DMS 273 (cell line): ENCODE measurements at regions not wholly inside any gene's neighbourhood (a gene's known extent, or its start where the extent isn't known, plus 50 kb on each side); places are given as distances from the start of the nearest gene placed in this dataset.

ENCODE experiments used
- DNase-seq: peaks from one replicate; lab custom pipeline; 2025; ENCODE audit not compliant: unreplicated experiment; lab: John Stamatoyannopoulos, UW

DNA sequence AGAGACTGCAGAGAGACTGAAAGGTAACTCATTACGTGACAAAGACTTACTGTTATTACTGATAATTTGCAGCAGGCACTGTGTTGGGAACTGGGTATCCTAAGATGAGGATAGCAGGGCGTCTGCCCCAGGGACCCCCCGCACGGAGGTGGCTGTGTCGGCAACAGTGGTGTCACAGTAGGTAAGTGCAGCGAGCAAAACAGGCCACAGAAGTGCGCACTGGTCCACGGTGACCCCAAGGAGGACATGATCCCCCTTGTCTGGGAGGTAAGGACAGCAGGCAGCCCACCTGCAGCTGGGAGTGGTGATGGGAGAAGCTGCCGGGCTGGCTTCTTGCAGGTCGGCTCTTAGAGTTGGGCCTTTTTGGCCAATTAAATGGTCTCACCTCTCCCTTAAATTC, 82.9 kb downstream of the FAM43A start:
- DNase-seq, result no peak

DNA sequence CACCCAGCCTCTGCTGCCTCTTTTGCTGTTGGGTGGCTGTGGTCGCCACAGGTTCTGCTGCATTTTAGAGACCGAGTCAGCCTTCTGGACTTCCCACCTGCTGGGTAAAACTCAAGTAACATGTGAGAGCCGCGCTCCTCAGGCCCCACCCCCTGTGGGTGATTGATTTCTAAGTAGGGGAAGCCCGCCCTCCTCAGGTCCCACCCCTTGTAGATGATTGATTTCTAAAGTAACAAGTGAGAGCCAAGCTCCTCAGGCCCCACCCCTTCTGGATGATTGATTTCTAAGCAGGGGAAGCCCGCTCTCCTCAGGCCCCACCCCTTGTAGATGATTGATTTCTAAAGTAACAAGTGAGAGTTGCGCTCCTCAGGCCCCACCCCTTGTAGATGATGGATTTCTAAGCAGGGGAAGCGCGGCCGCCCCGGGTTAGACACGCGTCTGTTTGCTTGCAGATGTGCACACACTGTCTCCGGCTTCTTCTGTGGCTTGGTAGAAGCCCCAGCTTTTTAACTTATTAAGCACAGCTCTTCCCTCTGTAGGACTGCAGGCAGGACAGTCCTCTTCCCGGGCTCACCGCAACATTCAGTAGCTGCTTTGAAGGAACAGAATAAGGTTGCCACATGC, 83.4 kb downstream of the FAM43A start:
- peak; percentile 100 for DNase-seq

DNA sequence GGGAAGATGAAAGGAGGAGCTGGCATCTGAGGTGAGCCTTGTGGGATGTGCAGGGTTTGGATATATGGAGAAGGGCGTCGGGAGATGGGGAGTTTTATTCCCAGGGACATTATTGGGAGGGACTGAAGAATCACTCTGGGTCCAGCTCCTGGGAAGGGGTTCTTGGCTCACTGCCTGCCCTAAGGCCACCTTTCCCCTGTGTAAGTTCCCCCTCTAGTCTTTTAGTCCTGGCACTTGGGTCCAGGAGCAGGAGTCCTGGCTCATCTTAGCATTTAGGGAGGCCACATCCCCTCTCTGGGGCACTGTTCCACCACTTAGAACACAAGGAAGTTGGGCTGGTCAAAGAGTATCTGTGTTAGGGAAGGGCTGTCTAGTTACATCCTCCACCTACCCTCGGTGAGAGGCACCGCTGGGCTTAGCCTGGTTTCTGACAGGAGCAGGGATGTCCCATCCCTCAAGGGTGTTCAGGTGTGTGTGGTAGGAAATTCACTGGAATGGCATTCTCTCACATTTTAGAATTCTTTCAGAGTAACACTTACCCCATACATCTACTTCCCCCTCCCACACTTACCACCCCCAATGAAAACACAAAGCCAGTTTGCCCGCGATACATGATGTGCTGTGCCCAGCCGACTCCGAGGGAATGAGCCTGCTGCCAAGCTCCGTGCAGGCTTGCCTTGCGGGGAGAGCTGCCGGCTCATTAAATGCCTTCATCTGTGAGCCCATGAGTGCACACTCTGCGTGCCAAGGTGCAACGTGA, 86.7 kb downstream of the FAM43A start:
- peak; percentile 56 for DNase-seq

DNA sequence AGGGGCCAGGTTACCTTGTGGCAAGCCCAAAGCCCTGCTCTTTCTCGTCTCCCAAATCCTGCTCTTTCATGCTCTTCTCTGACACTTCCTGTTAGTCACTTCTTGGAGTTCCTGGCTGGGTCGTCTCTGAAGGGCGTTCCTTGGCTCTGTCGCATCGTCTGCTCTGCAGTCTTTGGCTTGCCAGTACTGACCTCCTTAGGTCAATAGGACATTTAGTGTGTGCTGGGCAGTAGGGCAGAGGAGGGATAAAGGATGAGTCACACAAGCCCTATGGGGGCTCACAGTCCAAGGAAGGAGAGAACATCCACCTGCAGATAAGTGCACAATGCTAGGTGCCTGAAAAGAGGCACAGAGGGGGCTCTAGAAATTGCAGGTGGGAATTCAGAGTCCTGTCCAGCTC, 87.5 kb downstream of the FAM43A start:
- DNase-seq, result no peak

DNA sequence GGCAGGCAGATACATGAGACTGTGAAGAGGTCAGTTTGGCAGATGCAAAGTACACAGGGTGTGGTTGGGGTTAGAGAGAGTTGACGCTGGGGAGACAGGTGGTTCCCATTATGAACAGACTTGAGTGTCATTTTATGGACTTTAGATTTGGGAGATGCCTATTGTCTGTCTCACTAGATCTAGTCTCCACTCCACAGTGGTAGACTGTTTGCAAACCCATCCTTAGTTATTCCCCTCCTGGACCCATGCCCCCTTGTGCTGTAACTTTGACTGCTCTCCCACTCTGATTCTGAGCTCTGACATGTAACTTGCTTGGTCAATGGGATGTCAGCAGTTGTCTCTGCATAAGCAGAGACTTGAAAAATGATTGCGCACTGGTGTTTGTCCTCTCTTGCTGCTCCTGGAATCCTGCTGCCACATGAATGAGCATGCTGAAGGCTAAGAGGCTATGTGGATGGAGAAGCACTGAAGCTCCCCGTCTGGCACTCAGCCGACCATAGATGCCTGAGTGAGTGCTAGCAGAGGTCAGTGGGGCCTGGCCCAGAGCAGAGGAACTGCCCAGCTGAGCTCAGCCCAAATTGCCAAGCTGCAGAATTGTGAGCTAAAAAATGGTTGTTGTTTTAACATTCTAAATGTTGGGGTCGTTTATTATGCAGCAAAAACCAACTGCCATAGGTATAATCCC, 88.2 kb downstream of the FAM43A start:
- no peak for DNase-seq

DNA sequence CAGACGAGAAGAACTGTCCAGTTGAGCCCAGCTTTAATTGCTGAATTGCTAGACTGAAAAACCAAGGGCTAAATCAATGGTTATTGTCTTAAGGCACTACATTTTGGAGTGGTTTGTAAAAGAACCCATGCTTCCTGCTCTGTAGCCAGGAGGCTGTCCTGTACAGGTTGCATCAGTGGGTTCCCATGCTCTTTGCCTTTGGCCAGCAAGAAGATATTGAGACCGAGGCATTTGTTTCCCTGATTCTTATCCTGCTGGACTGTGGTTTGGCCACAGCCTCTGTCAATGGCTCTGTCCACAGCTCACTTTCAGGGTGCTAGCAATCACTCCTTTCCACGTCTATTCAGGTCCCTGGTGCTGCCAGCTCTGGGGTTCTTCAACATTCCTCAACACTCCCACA, 89.6 kb downstream of the FAM43A start:
- DNase-seq, result no peak

DNA sequence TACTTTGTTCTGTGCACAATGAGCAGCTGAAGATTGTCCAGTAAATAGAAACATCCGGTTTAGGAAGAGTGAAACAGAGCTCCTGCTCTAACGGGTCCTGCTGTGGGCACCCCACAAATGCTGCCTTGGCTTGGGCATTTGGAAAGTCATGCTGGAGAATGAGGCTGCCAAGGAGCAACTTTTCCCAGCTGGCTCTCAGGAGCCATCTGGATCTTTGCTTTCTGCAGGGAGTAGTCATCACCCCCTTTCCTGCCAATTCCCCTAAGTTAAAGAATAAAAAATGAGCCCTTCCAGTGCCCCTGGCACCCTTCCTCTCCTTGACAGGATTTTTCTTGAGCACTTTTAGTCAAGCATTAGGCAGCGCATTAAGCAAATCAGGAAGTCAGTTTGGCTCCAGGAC, 90.0 kb downstream of the FAM43A start:
- peak; percentile 79 for DNase-seq

DNA sequence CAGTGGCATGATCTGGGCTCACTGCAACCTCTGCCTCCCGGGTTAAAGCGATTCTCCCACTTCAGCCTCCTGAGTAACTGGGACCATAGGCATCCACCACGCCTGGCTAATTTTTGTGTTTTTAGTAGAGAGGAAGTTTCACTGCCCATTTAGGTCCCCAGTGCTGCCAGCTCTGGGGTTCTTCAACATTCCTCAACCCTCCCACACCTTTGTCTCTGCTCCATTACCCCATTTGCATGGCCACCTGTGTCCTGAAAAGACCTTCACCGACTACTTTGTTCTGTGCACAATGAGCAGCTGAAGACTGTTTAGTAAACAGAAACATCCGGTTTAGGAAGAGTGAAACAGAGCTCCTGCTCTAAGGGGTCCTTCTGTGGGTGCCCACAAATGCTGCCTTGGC, 92.0 kb downstream of the FAM43A start:
- no peak for DNase-seq

DNA sequence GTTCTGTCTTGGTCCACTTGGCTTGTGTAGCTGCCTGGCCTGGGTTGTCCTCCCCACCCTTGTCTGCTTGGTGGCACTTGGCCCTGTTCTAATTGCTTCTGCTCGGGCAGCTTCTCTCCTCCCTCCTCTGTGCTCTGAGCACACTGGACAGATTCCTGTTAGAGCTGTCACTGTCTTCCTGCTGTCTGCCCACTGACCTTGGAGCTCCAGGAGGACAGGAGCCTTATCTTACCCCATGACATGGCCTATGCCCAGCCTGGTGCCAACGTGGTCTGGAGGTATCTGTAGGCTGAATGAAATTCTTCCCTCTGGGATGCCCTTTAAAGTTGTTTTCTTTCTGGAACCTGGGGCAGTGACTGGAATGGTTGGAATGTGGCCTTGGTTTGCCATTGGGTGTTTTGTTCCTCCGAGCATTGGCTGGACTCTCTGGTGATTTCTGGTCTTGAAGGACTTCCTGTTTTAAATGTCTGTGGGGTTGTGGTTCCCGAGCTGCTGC, 94.1 kb downstream of the FAM43A start:
- DNase-seq, result no peak

DNA sequence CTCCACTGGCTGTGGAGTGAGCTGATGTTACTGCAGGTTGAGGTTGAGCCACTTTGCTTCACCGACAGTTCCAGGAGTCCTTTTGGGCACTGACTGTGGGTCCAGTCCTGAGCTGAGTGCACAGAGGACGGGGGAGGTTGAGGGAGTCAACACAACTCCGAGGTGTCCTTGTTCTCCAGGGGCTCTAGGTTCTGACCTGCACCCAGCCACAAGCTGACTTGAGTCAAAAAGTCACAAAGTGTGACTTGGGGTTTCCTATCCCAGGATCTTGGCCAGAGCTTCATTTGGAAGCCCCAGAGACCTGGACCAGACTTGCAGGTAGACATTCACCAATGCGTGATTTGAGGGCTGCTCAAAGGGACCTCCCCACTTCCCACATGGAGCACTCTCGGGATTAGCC, 95.0 kb downstream of the FAM43A start:
- no peak for DNase-seq

DNA sequence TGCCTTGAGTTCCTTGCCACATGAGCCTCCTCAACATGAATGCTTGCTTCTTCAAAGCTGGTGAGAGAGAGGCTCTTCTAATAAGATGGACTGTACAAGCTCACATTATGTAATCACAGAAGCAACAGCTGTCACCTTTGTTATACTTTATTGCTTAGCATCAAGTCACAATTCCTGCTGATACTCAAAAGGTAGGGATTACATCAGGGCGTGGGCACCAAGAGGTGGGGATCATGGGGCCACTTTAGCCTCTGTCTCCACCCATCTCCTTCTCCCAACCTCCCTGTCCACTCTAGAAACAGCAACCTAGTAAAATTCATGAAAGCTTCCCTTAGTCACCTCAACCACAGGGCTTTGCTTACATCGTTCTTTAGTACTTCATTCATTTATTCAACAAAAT, 95.9 kb downstream of the FAM43A start:
- DNase-seq, result peak; percentile 32

DNA sequence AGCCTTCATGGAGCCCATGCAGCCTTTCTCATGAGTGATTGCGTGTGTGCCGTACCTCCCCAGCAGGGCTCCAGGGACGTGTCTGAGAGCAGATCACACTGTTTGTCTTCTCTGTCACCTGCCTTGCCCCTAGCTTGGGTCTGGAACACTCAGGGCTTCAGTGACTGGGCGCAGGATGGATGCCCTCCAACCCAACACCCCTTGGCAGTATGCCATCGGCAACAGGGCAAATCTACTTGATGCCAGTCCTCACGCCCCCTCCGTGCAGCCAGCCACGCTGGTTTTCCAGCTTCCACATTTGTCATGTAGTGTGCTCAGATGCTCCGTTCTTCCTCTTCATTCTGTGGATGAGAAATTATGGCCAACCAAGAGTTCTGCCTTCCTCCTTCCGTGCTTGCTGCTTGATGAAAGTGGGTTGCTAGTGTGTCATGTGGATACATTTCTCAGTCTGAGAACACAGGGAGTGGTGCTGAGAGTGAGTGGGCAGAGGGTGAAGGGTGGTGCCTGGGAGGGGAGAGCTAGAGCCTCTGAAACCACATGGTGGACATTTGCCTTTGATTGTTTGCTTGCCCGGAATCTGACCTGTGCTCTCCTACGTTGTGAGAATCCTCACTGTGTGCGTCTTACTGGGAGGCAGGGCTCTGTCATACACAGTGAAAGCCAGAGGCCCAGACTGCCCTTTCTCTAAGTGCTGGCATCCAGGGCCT, 97.2 kb downstream of the FAM43A start:
- no peak for DNase-seq

DNA sequence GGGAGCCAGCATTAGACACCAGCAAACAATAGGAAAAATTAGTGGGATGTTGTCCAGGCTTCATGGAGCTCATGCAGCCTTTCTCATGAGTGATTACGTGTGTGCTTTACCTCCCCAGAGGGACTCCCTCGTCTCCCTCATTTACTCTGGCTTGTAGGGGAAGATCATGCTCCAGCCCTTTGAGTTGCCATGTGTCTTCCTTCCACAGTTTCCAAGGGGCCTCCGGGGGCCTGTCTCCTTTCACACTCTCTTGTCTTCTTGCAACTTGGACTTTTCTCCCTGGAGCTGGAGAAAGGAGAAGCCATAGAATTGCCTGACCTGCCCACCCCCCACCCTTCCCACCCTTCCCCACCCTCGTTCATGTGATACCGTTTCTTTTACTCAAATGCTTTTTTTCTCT, 98.7 kb downstream of the FAM43A start:
- no peak for DNase-seq

DNA sequence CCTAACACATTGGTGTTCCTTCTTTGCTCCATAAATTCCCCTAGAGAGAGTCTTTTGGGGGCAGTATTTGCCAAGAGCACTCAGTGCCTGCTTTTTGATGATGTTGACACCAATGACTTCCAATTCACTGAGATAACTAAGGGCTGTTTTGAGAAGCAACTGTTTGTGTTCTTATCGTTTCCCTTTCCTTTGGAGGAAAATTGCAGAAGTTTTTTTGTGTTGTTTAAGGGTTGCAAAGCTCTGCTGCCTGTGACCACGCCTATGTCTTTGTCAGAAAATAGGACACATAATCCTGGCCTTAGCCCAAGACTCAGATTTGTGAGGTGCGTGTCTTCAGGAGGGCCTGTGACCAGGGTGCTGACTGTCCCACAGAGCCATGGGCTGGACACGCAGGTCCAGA, 99.6 kb downstream of the FAM43A start:
- no peak for DNase-seq

DNA sequence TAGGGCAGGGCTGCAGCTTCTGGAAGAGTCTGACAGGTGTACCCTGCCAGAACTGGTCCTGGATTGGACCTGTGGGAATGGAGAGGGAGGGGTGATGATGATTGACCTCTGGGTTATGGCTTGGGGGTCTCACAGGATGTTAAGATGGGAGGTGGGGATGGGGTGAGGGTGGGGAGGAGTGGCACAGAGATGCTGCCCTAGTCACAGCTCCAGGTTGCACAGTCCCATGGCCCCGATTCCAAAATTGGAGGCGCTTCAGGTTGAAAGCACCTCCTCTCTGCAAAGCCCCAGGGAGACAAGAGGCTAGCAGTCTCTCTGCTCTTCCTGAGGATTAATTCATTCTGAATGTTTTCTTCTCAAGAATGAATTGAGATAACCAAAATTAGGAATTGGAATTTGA, 101.4 kb downstream of the FAM43A start:
- DNase-seq, result no peak

DNA sequence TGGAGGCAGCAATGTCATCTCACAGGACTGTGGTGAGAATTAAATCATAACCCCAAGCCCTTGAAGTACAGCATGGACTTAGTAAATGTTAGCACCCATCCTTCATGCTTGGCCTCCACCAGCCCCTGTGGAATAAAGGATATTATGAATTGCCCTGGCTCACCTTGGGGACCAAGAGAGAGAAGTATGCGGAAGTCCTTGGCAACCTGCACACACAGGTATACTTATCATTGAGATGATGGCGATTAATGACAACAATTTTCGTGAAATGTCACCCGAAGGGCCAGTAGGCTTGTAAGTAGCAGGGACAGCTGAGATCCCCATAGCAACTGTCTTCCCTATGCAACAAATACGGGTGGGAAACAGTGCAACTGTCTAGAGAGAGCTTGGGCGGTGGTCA, 102.0 kb downstream of the FAM43A start:
- no peak for DNase-seq

DNA sequence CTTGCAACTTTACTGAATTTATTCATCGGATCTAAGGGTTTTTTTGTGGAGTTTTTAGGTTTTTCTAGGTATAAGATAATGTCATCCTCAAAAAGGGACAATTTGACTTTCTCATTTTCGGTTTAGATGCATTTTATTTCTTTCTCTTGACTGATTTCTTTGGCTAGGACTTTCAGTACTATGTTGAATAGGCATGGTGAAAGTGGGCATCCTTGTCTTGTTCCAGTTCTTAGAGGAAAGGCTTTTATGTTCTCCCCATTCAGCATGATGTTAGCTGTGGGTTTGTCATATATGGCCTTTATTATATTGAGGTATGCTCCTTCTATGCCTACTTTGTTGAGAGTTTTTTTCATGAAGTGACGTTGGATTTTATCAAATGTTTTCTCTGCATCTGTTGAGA, 106.7 kb downstream of the FAM43A start:
- DNase-seq, result no peak

DNA sequence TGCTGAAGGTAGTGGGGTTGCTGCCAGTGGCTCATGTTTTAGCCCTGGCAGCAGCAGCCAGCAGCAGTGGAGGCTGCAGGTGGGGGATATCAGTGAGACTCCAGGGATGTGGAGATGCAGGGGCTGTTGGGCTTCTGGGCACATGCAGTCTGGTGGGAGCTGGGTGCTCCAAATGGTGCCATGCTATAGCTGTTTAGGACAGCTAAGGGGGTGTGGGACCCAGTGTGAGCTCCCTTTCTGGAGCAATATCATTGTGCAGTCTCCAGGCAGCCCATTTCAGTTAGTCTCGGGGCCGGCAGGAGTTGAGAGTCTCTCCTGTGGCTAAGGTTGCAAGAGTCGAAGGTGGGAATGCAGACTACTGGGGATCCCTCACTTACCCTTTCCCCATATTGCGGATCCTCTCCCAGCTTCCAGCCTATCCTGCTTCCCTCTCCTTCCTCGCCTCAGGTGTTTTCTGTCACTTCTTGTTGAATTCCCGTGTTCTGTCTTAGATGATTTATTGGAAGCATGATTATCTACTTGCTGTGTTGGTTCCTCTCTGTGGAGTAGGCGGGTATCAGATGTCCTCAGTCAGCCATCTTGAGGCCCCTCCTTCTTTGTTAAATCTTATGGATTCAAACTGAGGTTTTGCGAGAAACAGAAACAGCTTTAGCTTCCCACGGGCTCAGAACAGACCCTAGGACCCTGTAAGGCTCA, 112.0 kb downstream of the FAM43A start:
- DNase-seq, result no peak

DNA sequence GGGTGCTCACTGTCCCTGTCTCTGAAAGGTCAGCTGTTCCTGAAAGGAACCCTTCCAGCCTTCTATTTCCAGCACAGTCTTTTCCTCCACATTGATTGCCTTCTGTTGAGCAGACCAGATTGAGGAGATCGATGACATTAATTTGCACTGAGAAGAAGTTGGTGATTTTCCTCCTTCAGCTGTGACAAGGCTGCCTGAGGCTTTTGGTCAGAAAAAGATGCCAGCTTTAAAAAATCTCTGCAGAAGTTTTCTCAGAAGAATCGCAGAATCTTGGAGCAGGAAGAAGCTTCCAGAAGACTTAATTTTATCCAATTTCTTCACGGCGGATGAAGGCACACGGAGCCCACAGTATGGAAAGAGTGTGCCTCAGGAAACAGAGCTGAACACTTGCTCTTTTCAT, 112.8 kb downstream of the FAM43A start:
- DNase-seq, result no peak

DNA sequence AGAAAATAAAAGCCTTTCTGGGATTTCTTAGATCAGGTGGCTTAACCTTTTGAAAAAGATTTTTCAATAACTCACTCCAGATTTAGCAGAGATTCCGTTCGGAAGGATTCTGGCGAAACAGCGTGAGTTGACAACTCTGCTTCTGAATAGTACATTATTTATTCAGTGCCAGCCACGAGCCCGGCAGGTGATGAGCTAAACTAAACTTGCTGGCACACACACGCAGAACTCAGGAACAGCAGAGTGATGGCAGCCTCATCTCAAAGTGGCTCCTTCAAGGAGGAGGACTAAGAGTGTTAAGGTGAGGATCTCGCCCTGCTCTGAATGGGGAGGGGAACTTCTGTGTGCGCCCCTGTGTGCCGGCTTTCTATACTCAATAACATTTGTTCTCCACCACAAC, 114.3 kb downstream of the FAM43A start:
- no peak for DNase-seq
